ENCODE measurements at regions not wholly inside any gene's neighbourhood (a gene's known extent, or its start where the extent isn't known, plus 50 kb on each side); places are given as distances from the start of the nearest gene placed in this dataset.

DNA sequence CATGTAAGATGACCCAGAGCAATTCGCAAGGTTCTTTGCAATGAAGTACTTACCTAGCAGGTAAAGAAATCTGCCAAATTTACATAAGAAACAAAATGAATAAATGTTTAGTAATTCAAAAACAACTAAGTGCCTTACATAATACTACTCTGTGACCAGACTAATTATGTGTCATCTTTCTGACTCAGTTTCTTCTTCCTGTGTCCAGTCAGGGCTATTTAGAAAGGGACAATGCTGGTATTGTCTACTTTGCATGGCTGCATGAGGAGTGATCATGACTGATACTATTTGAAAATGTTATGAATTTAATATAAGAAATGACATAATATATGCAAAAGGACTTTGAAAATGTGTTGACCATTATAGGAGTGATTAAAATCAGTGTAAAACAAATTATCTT lies 210.0 kb downstream of the TMEM161B start:
- no peak for TF ChIP-seq REST (IDR thresholded peaks at IDR 0.05; ENCODE audit: insufficient read depth in 1 of 2, low read depth in 2 of 2, low read length in 2 of 2)
- TF ChIP-seq TAF1 (IDR thresholded peaks at IDR 0.05; ENCODE audit: borderline replicate concordance, insufficient read depth, low read length): no peak
